ENCODE measurements at regions not wholly inside any gene's neighbourhood (a gene's known extent, or its start where the extent isn't known, plus 50 kb on each side); places are given as distances from the start of the nearest gene placed in this dataset.

- H3K36me3 ChIP-seq (ENCODE audit: control insufficient read depth, insufficient read depth, low read length) = no peaks in the 10 kb centered on the region
Measured at GRCh38 chr16:62717026-62717425, 680.8 kb upstream of the CDH8 start.

GRCh38 chr16:62715701-62716100, 679.5 kb upstream of the CDH8 start:
- no peaks in the 10 kb centered on the region for H3K36me3 ChIP-seq (ENCODE audit: control insufficient read depth, insufficient read depth, low read length)
- H3K9me3 ChIP-seq (ENCODE audit: control insufficient read depth, low read length) = no peaks in the 10 kb centered on the region
- no peaks in the 10 kb centered on the region for H3K27me3 ChIP-seq (ENCODE audit: control insufficient read depth, insufficient read depth, low read length)

More at GRCh38 chr16:62717026-62717425, 680.8 kb upstream of the CDH8 start:
- H3K4me3 ChIP-seq (ENCODE audit: low read length) = no peak overlapping the region
- H3K27me3 ChIP-seq (ENCODE audit: control insufficient read depth, insufficient read depth, low read length) = no peaks in the 10 kb centered on the region
- no peaks in the 10 kb centered on the region for H3K9me3 ChIP-seq (ENCODE audit: control insufficient read depth, low read length)
- no peaks in the 10 kb centered on the region for H3K4me1 ChIP-seq (ENCODE audit: control insufficient read depth, insufficient read depth, low read length)
- no peak overlapping the region for H3K9ac ChIP-seq (ENCODE audit: low read length)

GRCh38 chr16:62712566-62712965, 676.3 kb upstream of the CDH8 start:
- Histone ChIP-seq H3K9me3 (ENCODE audit: control insufficient read depth, low read length) (no peaks in the 10 kb centered on the region), H3K36me3 (ENCODE audit: control insufficient read depth, insufficient read depth, low read length) (no peaks in the 10 kb centered on the region), H3K27me3 (ENCODE audit: control insufficient read depth, insufficient read depth, low read length) (no peaks in the 10 kb centered on the region), H3K9ac (ENCODE audit: low read length) (no peak overlapping the region), H3K4me3 (ENCODE audit: low read length) (no peak overlapping the region), H3K4me1 (ENCODE audit: control insufficient read depth, insufficient read depth, low read length) (no peaks in the 10 kb centered on the region)

More at GRCh38 chr16:62715701-62716100, 679.5 kb upstream of the CDH8 start:
- Histone ChIP-seq H3K4me1 (ENCODE audit: control insufficient read depth, insufficient read depth, low read length) (no peaks in the 10 kb centered on the region), H3K9ac (ENCODE audit: low read length) (no peak overlapping the region), H3K4me3 (ENCODE audit: low read length) (no peak overlapping the region)

- H3K4me1 ChIP-seq (ENCODE audit: control insufficient read depth, insufficient read depth, low read length) = no peaks in the 10 kb centered on the region
- H3K9ac ChIP-seq (ENCODE audit: low read length) = no peak overlapping the region
- H3K27me3 ChIP-seq (ENCODE audit: control insufficient read depth, insufficient read depth, low read length) = no peaks in the 10 kb centered on the region
- H3K36me3 ChIP-seq (ENCODE audit: control insufficient read depth, insufficient read depth, low read length) = no peaks in the 10 kb centered on the region
- H3K9me3 ChIP-seq (ENCODE audit: control insufficient read depth, low read length) = no peaks in the 10 kb centered on the region
- H3K4me3 ChIP-seq (ENCODE audit: low read length) = no peak overlapping the region
Measured at GRCh38 chr16:62711797-62712196, 675.6 kb upstream of the CDH8 start.

GRCh38 chr16:62709794-62710193, 673.6 kb upstream of the CDH8 start:
- no peaks in the 10 kb centered on the region for H3K9me3 ChIP-seq (ENCODE audit: control insufficient read depth, low read length)
- no peak overlapping the region for H3K4me3 ChIP-seq (ENCODE audit: low read length)
- H3K9ac ChIP-seq (ENCODE audit: low read length) = no peak overlapping the region

GRCh38 chr16:62701426-62701825, 665.2 kb upstream of the CDH8 start:
- H3K9ac ChIP-seq (ENCODE audit: low read length) = no peak overlapping the region
- H3K36me3 ChIP-seq (ENCODE audit: control insufficient read depth, insufficient read depth, low read length) = no peaks in the 10 kb centered on the region
- no peaks in the 10 kb centered on the region for H3K9me3 ChIP-seq (ENCODE audit: control insufficient read depth, low read length)
- H3K4me3 ChIP-seq (ENCODE audit: low read length) = no peak overlapping the region
- H3K4me1 ChIP-seq (ENCODE audit: control insufficient read depth, insufficient read depth, low read length) = no peaks in the 10 kb centered on the region
- H3K27me3 ChIP-seq (ENCODE audit: control insufficient read depth, insufficient read depth, low read length) = no peaks in the 10 kb centered on the region

More at GRCh38 chr16:62709794-62710193, 673.6 kb upstream of the CDH8 start:
- no peaks in the 10 kb centered on the region for H3K36me3 ChIP-seq (ENCODE audit: control insufficient read depth, insufficient read depth, low read length)
- no peaks in the 10 kb centered on the region for H3K27me3 ChIP-seq (ENCODE audit: control insufficient read depth, insufficient read depth, low read length)
- no peaks in the 10 kb centered on the region for H3K4me1 ChIP-seq (ENCODE audit: control insufficient read depth, insufficient read depth, low read length)

GRCh38 chr16:62700426-62701294, 664.4 kb upstream of the CDH8 start:
- Histone ChIP-seq H3K9ac (ENCODE audit: low read length) (no peak overlapping the region), H3K4me3 (ENCODE audit: low read length) (no peak overlapping the region), H3K9me3 (ENCODE audit: control insufficient read depth, low read length) (no peaks in the 10 kb centered on the region), H3K36me3 (ENCODE audit: control insufficient read depth, insufficient read depth, low read length) (no peaks in the 10 kb centered on the region), H3K27me3 (ENCODE audit: control insufficient read depth, insufficient read depth, low read length) (no peaks in the 10 kb centered on the region), H3K4me1 (ENCODE audit: control insufficient read depth, insufficient read depth, low read length) (no peaks in the 10 kb centered on the region)

- Histone ChIP-seq H3K4me3 (ENCODE audit: low read length) (no peak overlapping the region), H3K27me3 (ENCODE audit: control insufficient read depth, insufficient read depth, low read length) (no peaks in the 10 kb centered on the region), H3K4me1 (ENCODE audit: control insufficient read depth, insufficient read depth, low read length) (no peaks in the 10 kb centered on the region), H3K9ac (ENCODE audit: low read length) (no peak overlapping the region), H3K36me3 (ENCODE audit: control insufficient read depth, insufficient read depth, low read length) (no peaks in the 10 kb centered on the region), H3K9me3 (ENCODE audit: control insufficient read depth, low read length) (no peaks in the 10 kb centered on the region)
Measured at GRCh38 chr16:62692685-62693084, 656.4 kb upstream of the CDH8 start.

- Histone ChIP-seq H3K27me3 (ENCODE audit: control insufficient read depth, insufficient read depth, low read length) (no peaks in the 10 kb centered on the region), H3K9ac (ENCODE audit: low read length) (no peak overlapping the region), H3K4me3 (ENCODE audit: low read length) (no peak overlapping the region), H3K9me3 (ENCODE audit: control insufficient read depth, low read length) (peaks cover 7% of the 10 kb centered on the region), H3K4me1 (ENCODE audit: control insufficient read depth, insufficient read depth, low read length) (no peaks in the 10 kb centered on the region), H3K36me3 (ENCODE audit: control insufficient read depth, insufficient read depth, low read length) (no peaks in the 10 kb centered on the region)
Measured at GRCh38 chr16:62681819-62682218, 645.6 kb upstream of the CDH8 start.

- no peaks in the 10 kb centered on the region for H3K4me1 ChIP-seq (ENCODE audit: control insufficient read depth, insufficient read depth, low read length)
Measured at GRCh38 chr16:62678796-62679195, 642.6 kb upstream of the CDH8 start.

GRCh38 chr16:62676306-62676705, 640.1 kb upstream of the CDH8 start:
- Histone ChIP-seq H3K4me3 (ENCODE audit: low read length) (no peak overlapping the region), H3K9me3 (ENCODE audit: control insufficient read depth, low read length) (peaks cover 7% of the 10 kb centered on the region), H3K4me1 (ENCODE audit: control insufficient read depth, insufficient read depth, low read length) (no peaks in the 10 kb centered on the region), H3K9ac (ENCODE audit: low read length) (no peak overlapping the region), H3K27me3 (ENCODE audit: control insufficient read depth, insufficient read depth, low read length) (no peaks in the 10 kb centered on the region), H3K36me3 (ENCODE audit: control insufficient read depth, insufficient read depth, low read length) (no peaks in the 10 kb centered on the region)

More at GRCh38 chr16:62678796-62679195, 642.6 kb upstream of the CDH8 start:
- Histone ChIP-seq H3K36me3 (ENCODE audit: control insufficient read depth, insufficient read depth, low read length) (no peaks in the 10 kb centered on the region), H3K27me3 (ENCODE audit: control insufficient read depth, insufficient read depth, low read length) (no peaks in the 10 kb centered on the region), H3K9me3 (ENCODE audit: control insufficient read depth, low read length) (peaks cover 7% of the 10 kb centered on the region), H3K9ac (ENCODE audit: low read length) (no peak overlapping the region), H3K4me3 (ENCODE audit: low read length) (no peak overlapping the region)

GRCh38 chr16:62665269-62665668, 629.0 kb upstream of the CDH8 start:
- no peaks in the 10 kb centered on the region for H3K4me1 ChIP-seq (ENCODE audit: control insufficient read depth, insufficient read depth, low read length)
- no peaks in the 10 kb centered on the region for H3K9me3 ChIP-seq (ENCODE audit: control insufficient read depth, low read length)
- no peaks in the 10 kb centered on the region for H3K27me3 ChIP-seq (ENCODE audit: control insufficient read depth, insufficient read depth, low read length)
- no peak overlapping the region for H3K9ac ChIP-seq (ENCODE audit: low read length)
- no peak overlapping the region for H3K4me3 ChIP-seq (ENCODE audit: low read length)
- H3K36me3 ChIP-seq (ENCODE audit: control insufficient read depth, insufficient read depth, low read length) = no peaks in the 10 kb centered on the region

Data from mucosa of stomach (tissue), 1 donor.